ENCODE measurements at regions not wholly inside any gene's neighbourhood (a gene's known extent, or its start where the extent isn't known, plus 50 kb on each side); places are given as distances from the start of the nearest gene placed in this dataset.

GRCh38 chr2:41828052-41828643, 219.7 kb upstream of the PKDCC start:
- DNase-seq, result no peak

- no peak for DNase-seq
These were observed 218.8 kb upstream of the PKDCC start for GRCh38 chr2:41829052-41829451.

GRCh38 chr2:41830600-41830999, 217.2 kb upstream of the PKDCC start:
- no peak for DNase-seq

- no peak for DNase-seq
These were observed 215.6 kb upstream of the PKDCC start for GRCh38 chr2:41832218-41832617.

GRCh38 chr2:41835401-41835800, 212.4 kb upstream of the PKDCC start:
- no peak for DNase-seq

GRCh38 chr2:41836948-41837347, 210.9 kb upstream of the PKDCC start:
- DNase-seq, result no peak

- no peak for DNase-seq
These were observed 210.2 kb upstream of the PKDCC start for GRCh38 chr2:41837610-41838009.

GRCh38 chr2:41840702-41841551, 206.9 kb upstream of the PKDCC start:
- DNase-seq, result peak; percentile 95

- no peak for DNase-seq
These were observed 200.9 kb upstream of the PKDCC start for GRCh38 chr2:41846962-41847361.

GRCh38 chr2:41847744-41848441, 199.9 kb upstream of the PKDCC start:
- DNase-seq, result no peak

- no peak for DNase-seq
These were observed 196.3 kb upstream of the PKDCC start for GRCh38 chr2:41851554-41851953.

- DNase-seq, result peak; percentile 15
These were observed 194.2 kb upstream of the PKDCC start for GRCh38 chr2:41853427-41854191.

GRCh38 chr2:41854227-41854626, 193.6 kb upstream of the PKDCC start:
- DNase-seq, result no peak

- DNase-seq, result no peak
These were observed 190.9 kb upstream of the PKDCC start for GRCh38 chr2:41856946-41857345.

- DNase-seq, result no peak
These were observed 188.0 kb upstream of the PKDCC start for GRCh38 chr2:41859615-41860514.

- no peak for DNase-seq
These were observed 184.8 kb upstream of the PKDCC start for GRCh38 chr2:41863062-41863461.

- no peak for DNase-seq
These were observed 182.6 kb upstream of the PKDCC start for GRCh38 chr2:41865263-41865662.

- no peak for DNase-seq
These were observed 180.3 kb upstream of the PKDCC start for GRCh38 chr2:41867553-41867952.

- peak; percentile 48 for DNase-seq
These were observed 178.1 kb upstream of the PKDCC start for GRCh38 chr2:41869542-41870264.

GRCh38 chr2:41870265-41870585, 177.6 kb upstream of the PKDCC start:
- DNase-seq, result no peak

- DNase-seq, result no peak
These were observed 176.7 kb upstream of the PKDCC start for GRCh38 chr2:41871080-41871479.

GRCh38 chr2:41872646-41873045, 175.2 kb upstream of the PKDCC start:
- DNase-seq, result no peak

Data from NCI-H1436 (cell line).